Ectodermal cell (in vitro differentiated cells): ENCODE measurements at regions not wholly inside any gene's neighbourhood (a gene's known extent, or its start where the extent isn't known, plus 50 kb on each side); places are given as distances from the start of the nearest gene placed in this dataset.
"Not testable (repeated sequence)": the region's sequence is repeated elsewhere in the genome, so short reads cannot be mapped to it uniquely, and the experiment has no call there.

Experiments
- H3K27ac ChIP-seq: 2 replicates; pipeline ENCODE4 v1.7.0; 2013; ENCODE audit warnings: mild to moderate bottlenecking, low read depth, low read length; ENCODE audit not compliant: insufficient read depth, poor library complexity, severe bottlenecking
- H3K27me3 ChIP-seq: 2 replicates; pipeline ENCODE4 v1.7.0; 2013; ENCODE audit warnings: mild to moderate bottlenecking, low read length; ENCODE audit not compliant: insufficient read depth, control insufficient read depth, poor library complexity, severe bottlenecking
- H3K36me3 ChIP-seq: one replicate; pipeline ENCODE4 v1.7.0; 2013; ENCODE audit warnings: low read length; ENCODE audit not compliant: control insufficient read depth, insufficient read depth
- H3K4me1 ChIP-seq: one replicate; pipeline ENCODE4 v1.7.0; 2013; ENCODE audit warnings: low read length; ENCODE audit not compliant: control insufficient read depth, insufficient read depth
- H3K4me3 ChIP-seq: 2 replicates; pipeline ENCODE4 v1.7.0; 2013; ENCODE audit warnings: low read depth, low read length, control low read depth; ENCODE audit not compliant: insufficient read depth
- H3K9me3 ChIP-seq: 2 replicates; pipeline ENCODE4 v1.7.0; 2013; ENCODE audit warnings: mild to moderate bottlenecking, low read length, moderate library complexity; ENCODE audit not compliant: control insufficient read depth
- WGBS, 2 experiments: methylation state at CpG; one replicate each; pipeline ENCODE4 v1.1.7; 2013; ENCODE audit warnings: missing lambda C conversion rate in 2 of 2; 5-methylcytosine and 5-hydroxymethylcytosine counted together

DNA sequence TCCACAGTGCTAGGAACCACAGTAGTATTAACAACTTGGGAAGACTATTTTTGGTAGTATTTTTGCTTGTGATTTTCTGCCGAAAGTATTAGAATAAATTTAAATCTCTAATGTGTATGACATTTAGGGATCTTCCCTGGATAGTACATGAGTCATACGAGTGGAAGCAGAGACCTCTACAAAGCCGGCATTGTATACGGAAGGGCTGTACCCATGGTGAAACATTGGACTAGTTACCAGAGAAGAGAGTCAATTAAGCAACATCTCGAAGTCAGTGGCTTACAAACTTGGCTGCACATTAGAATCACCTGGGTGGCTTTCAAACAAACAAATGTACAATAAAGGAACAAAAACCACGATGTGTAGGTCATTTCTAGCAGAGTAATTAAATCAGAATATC, 1131.7 kb upstream of the LRRTM1 start:
- H3K4me1 ChIP-seq = no peaks in the 10 kb centered on the region
- no peak overlapping the region for H3K27ac ChIP-seq
- 91 to 92% methylated on average over 6 of the region's 6 CpGs for WGBS, 2 experiments
- no peaks in the 10 kb centered on the region for H3K36me3 ChIP-seq
- no peak overlapping the region for H3K4me3 ChIP-seq
- no peaks in the 10 kb centered on the region for H3K27me3 ChIP-seq
- H3K9me3 ChIP-seq = no peaks in the 10 kb centered on the region

DNA sequence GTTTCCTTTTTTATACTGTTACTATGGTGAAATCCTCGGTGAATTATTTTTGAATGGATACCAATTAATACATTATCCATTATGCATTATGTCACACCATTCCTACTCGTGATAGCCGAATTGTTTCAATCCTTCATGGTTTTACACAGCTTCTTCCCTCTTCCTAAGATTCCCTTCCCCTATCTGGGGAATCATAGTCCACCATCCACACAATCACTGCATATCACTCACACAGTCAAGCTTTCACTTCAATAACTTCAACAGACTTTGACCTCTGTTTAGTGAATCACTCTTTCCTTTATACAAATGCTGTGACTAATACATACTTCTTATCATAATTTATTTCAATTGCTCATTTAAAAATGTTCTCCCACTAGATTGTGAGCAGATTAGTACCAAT, 1108.1 kb upstream of the LRRTM1 start:
- WGBS, 2 experiments = 62 to 75% methylated on average over 2 to 3 of the region's 3 CpGs
- Histone ChIP-seq H3K36me3 (no peaks in the 10 kb centered on the region), H3K4me1 (no peaks in the 10 kb centered on the region), H3K27ac (no peak overlapping the region), H3K27me3 (no peaks in the 10 kb centered on the region), H3K4me3 (no peak overlapping the region), H3K9me3 (no peaks in the 10 kb centered on the region)

DNA sequence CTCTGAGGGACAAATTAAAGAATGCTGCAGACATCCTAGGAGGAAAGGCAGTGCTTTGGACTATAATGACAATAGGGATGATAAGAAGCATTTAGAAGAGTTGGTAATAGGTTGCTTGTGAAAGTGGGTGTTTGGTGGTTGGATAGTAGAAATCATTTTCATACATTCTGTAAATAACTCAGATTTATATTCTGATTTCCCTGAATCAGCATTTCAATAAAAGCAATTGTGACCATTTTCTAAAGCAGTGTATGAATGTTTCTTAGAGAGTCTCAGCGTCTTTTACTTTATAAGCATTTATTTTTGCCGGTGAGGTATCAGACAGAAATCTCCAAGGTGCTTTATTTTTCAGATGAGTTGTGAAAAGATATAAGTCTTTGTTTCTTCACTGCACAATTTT, 1099.0 kb upstream of the LRRTM1 start:
- 72 to 81% methylated on average over 2 of the region's 2 CpGs for WGBS, 2 experiments
- no peaks in the 10 kb centered on the region for H3K36me3 ChIP-seq

DNA sequence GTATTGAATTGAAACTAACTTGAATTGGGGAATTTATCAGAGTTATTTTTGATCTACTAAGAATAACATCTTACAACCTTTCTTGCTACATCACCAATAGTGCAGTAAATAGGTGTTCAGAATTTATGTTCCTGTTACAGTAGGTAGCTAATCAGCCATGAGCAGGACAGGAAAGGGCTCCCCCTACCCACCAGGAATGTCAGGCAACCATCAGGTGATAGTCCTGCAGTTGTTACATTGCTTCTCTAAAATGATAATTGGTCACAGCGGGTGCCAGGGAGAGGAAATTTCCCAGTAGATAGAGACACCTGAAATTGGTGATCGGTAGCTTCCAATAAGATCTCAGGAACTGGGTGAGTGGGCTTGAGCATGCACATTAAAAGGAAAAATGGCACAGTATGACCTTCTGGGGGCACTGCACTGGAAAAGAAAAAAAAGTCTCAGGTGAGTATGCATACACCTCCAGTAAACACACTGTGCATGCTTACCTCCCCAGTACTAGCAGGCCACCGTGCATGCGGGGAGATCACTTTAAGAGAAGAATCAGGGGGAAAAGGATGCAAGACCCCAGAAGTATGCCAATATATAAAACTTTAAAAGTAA, 1092.0 kb upstream of the LRRTM1 start:
- no peaks in the 10 kb centered on the region for H3K36me3 ChIP-seq
- H3K4me3 ChIP-seq = no peak overlapping the region
- 94 to 96% methylated on average over 4 of the region's 4 CpGs for WGBS, 2 experiments
- no peaks in the 10 kb centered on the region for H3K9me3 ChIP-seq
- H3K27me3 ChIP-seq = no peaks in the 10 kb centered on the region
- H3K27ac ChIP-seq = no peak overlapping the region
- no peaks in the 10 kb centered on the region for H3K4me1 ChIP-seq

More for the DNA sequence above, 1099.0 kb upstream of the LRRTM1 start:
- H3K9me3 ChIP-seq = no peaks in the 10 kb centered on the region
- H3K27me3 ChIP-seq = no peaks in the 10 kb centered on the region
- H3K4me1 ChIP-seq = no peaks in the 10 kb centered on the region
- no peak overlapping the region for H3K27ac ChIP-seq
- H3K4me3 ChIP-seq = no peak overlapping the region

DNA sequence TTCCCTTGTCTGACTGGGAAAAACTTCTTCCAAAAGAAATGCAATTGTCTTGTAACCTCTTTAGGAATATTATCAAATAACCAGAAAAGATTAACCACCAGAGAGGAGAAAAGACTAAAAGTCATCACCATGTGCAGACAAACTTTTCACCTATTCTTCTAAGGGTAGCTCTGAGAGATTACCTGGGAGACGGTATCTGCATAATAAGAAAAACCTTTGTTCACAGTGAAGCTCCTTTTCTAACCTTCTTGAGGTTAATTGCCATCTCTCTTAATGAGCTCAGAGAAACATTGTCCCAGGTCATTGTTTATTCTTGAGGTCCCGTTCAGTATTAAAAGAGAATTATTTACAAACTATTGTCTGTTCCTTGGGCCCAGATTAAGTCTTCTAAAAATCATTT, 1091.2 kb upstream of the LRRTM1 start:
- Histone ChIP-seq H3K27ac (peak overlapping the region; percentile 2), H3K4me1 (no peaks in the 10 kb centered on the region)
- WGBS, 2 experiments = 42 to 46% methylated on average over 2 of the region's 2 CpGs

DNA sequence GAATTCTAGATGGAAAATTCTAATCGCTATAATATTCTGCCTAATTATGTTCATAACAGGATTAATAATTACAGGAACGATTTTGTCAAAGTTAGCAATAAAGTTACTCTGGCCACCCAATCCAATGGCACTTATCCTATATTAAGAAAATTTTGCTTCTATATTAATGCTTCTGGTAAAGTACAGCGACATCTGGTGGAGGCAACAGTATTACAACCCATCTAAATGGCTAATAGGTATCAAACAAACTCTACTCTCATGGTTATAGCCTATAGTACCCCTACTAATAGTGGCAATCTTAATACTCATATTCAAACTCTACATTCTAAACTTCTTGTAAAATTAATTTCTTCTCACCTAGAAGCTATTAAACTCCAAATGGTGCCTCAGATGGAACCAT, 1084.7 kb upstream of the LRRTM1 start:
- H3K27me3 ChIP-seq = no peaks in the 10 kb centered on the region
- no peak overlapping the region for H3K4me3 ChIP-seq
- H3K27ac ChIP-seq = no peak overlapping the region
- 88 to 89% methylated on average over 2 to 3 of the region's 3 CpGs for WGBS, 2 experiments
- H3K4me1 ChIP-seq = no peaks in the 10 kb centered on the region
- no peaks in the 10 kb centered on the region for H3K36me3 ChIP-seq
- H3K9me3 ChIP-seq = no peaks in the 10 kb centered on the region

More for the DNA sequence above, 1091.2 kb upstream of the LRRTM1 start:
- H3K4me3 ChIP-seq = no peak overlapping the region
- no peaks in the 10 kb centered on the region for H3K36me3 ChIP-seq
- no peaks in the 10 kb centered on the region for H3K27me3 ChIP-seq
- H3K9me3 ChIP-seq = no peaks in the 10 kb centered on the region

DNA sequence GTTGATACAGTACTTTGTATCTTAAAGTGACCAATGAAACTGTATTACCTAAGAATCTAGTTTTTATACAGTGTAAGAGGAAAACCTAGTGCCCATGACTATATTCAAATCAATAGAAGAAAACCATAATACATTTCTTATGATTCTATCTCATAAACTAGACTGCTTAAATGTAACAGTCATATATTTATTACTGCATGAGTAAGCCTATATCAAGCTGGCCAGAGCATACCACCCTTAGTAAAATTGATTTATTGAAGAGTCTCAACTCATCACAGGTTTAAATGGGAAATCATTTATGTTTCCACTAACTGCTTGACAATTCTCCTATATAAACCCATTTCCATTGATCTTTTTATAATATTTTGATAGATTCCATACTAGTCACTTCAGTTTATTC, 1059.2 kb upstream of the LRRTM1 start:
- Histone ChIP-seq H3K4me3 (no peak overlapping the region), H3K36me3 (no peaks in the 10 kb centered on the region), H3K4me1 (no peaks in the 10 kb centered on the region)

DNA sequence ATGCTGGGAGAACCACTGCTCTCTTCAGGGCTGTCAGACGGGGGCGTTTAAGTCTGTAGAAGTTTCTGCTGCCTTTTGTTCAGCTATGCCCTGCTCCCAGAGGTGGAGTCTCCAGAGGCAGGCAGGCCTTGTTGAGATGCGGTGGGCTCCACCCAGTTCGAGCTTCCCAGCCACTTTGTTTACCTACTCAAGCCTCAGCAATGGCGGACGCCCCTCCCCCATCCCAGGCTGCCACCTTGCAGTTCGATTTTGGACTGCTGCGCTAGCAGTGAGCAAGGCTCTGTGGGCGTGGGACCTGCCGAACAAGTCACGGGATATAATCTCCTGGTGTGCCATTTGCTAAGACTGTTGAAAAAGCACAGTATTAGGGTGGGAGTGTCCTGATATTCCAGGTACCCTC, 1057.9 kb upstream of the LRRTM1 start:
- H3K27ac ChIP-seq, H3K36me3 ChIP-seq, H3K9me3 ChIP-seq, H3K27me3 ChIP-seq, H3K4me1 ChIP-seq, H3K4me3 ChIP-seq: not testable (repeated sequence)
- whole genome bisulfite sequencing, 2 experiments = 93 to 94% methylated on average over 11 of the region's 11 CpGs

More for the DNA sequence above, 1059.2 kb upstream of the LRRTM1 start:
- Histone ChIP-seq H3K27me3 (no peaks in the 10 kb centered on the region), H3K27ac (no peak overlapping the region), H3K9me3 (no peaks in the 10 kb centered on the region)

DNA sequence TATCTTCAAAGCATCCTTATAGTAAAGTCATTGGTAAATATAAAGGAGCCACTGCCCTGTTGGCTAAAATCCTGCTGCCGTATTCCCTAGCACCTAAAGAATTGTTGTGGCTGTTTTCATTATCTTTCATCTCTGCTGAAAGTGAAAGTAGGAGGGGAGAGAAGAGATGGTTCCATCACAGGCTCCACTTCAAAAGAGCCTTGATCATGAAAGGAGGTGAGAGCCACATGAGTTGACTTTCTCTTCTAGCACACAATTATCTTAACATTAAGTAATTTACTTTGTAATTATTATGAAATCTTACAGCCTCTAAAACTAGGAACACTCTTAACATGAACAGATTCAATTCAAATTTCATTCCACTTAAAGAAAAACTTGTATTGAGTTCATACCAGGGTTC, 1050.9 kb upstream of the LRRTM1 start:
- no peaks in the 10 kb centered on the region for H3K36me3 ChIP-seq
- no peaks in the 10 kb centered on the region for H3K27me3 ChIP-seq
- H3K4me1 ChIP-seq = no peaks in the 10 kb centered on the region
- no peak overlapping the region for H3K27ac ChIP-seq
- no peak overlapping the region for H3K4me3 ChIP-seq
- no peaks in the 10 kb centered on the region for H3K9me3 ChIP-seq
- 71 to 93% methylated on average over 1 of the region's 1 CpG for WGBS, 2 experiments

DNA sequence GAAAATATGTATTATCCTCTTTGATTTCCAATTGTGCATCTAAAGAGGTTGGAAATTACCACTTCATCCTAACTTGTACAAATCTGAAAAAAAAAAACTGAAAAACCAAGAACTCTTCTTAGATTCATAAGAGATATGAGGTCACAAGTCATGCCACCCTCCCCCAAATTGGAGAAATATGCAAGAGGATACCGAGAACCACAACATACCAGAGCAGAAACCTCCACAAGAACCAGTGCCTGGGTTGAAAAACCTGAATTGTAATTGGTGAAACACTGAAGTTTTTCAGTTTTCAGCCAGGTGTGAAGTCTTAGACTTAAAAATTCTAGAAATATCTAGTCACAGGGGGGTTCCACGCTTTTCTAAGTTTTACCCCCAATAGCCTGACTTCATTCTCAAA, 1029.5 kb upstream of the LRRTM1 start:
- Histone ChIP-seq H3K27me3 (no peaks in the 10 kb centered on the region), H3K9me3 (no peaks in the 10 kb centered on the region), H3K4me1 (no peaks in the 10 kb centered on the region), H3K36me3 (no peaks in the 10 kb centered on the region), H3K4me3 (no peak overlapping the region), H3K27ac (no peak overlapping the region)
- WGBS, 2 experiments = 100% methylated on average over 2 of the region's 2 CpGs

DNA sequence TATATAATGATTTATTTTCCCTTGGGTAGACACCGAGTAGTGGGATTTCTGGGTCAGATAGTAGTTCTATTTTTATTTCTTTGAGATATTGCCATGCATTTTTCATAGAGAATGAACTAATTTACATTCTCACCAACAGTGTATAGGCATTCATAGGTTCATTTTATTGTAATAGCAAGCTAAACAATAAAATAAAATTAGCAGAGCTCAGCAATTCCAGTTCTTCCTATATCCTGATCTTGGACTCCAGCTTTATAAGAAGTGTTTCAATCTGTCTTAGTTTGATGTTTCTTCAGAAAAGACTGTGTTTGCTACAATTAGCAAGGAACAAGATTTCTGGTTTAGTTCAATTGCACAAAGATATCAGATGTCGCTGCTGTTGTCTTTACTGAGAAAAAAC, 1024.4 kb upstream of the LRRTM1 start:
- WGBS, 2 experiments = 87 to 95% methylated on average over 1 to 2 of the region's 2 CpGs
- H3K4me1 ChIP-seq = no peaks in the 10 kb centered on the region
- H3K36me3 ChIP-seq = no peaks in the 10 kb centered on the region
- no peaks in the 10 kb centered on the region for H3K9me3 ChIP-seq
- no peaks in the 10 kb centered on the region for H3K27me3 ChIP-seq
- H3K4me3 ChIP-seq = no peak overlapping the region
- H3K27ac ChIP-seq = no peak overlapping the region
